GM12892 (cell line): ENCODE measurements at regions not wholly inside any gene's neighbourhood (a gene's known extent, or its start where the extent isn't known, plus 50 kb on each side); places are given as distances from the start of the nearest gene placed in this dataset.

Experiments
- POLR2A ChIP-seq: IDR thresholded peaks from 2 replicates; pipeline ENCODE4 v1.6.1; 2011; ENCODE audit warnings: low read depth, low read length, control low read depth
- POLR2AphosphoS5 ChIP-seq: IDR thresholded peaks from 2 replicates; pipeline ENCODE4 v1.6.1; 2011; ENCODE audit warnings: low read depth, low read length, control low read depth

DNA sequence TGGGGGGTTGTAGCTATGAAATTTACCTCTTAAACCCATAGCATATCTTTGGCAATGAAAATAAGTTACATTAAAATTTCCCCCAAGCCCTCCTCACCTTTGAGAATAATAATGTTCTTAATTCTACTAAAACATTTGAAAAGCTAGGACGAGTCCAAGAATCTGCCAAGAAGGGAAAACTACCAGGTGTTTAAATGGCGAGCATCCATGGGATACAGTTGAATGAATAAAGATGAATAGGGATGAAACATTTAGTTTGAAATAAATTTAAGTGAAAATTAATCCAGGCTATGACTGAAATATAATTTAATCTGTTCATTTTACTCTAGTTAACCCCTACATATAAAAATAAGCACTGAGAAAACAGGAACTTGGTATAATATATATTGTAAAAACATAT lies 536.7 kb downstream of the FLRT2 start:
- no peak for TF ChIP-seq POLR2A
- TF ChIP-seq POLR2AphosphoS5: no peak
